ENCODE measurements at regions not wholly inside any gene's neighbourhood (a gene's known extent, or its start where the extent isn't known, plus 50 kb on each side); places are given as distances from the start of the nearest gene placed in this dataset.

GRCh38 chr3:182385356-182385755 is 407.9 kb upstream of the ATP11B start:
- TF ChIP-seq CTCF (IDR thresholded peaks at IDR 0.05), result no peak
- TF ChIP-seq POLR2AphosphoS5 (IDR thresholded peaks at IDR 0.05), result no peak
- TF ChIP-seq POLR2A (IDR thresholded peaks at IDR 0.05; ENCODE audit: low read depth), result no peak

Data from esophagus muscularis mucosa (tissue), 3 donors.